AG09309 (cell line): ENCODE measurements at regions not wholly inside any gene's neighbourhood (a gene's known extent, or its start where the extent isn't known, plus 50 kb on each side); places are given as distances from the start of the nearest gene placed in this dataset.

Experiments
- DNase-seq: peaks from one replicate; pipeline ENCODE4 v3.0.0-alpha.2; 2010; ENCODE audit warnings: low read depth
- H3K4me3 ChIP-seq: 2 replicates; pipeline ENCODE4 v1.5.1; 2011; ENCODE audit warnings: mild to moderate bottlenecking, low read depth, low read length, moderate library complexity; ENCODE audit not compliant: control insufficient read depth
- TF ChIP-seq, protein P1 (sequence below): IDR thresholded peaks from 2 replicates; pipeline ENCODE4 v1.5.1; 2011; ENCODE audit warnings: mild to moderate bottlenecking, low read depth, low read length, inconsistent platforms; ENCODE audit not compliant: insufficient read depth, control insufficient read depth; ENCODE audit errors: missing control alignments

DNA sequence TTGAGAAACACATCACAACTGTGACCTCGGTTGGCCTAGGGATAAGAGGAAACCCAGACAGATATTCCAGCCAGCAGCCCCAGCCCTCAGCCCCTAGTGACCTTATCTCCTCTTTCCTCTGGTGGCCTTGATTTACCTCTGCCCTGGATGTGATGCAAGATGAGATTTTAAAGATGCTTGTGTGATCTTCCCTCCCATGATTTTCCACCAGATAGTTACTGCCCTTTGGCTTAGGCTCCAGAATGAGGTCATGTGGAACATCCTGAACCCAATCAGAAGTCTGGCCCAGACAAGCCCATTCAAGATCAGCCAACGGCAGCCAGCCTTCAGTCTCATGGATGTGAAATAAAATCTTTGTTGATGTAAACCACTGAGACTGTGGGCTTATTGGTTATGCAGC lies 104.0 kb downstream of the BANF2 start:
- H3K4me3 ChIP-seq: no peak overlapping the region
- no peak for DNase-seq
- TF ChIP-seq, protein P1, sequence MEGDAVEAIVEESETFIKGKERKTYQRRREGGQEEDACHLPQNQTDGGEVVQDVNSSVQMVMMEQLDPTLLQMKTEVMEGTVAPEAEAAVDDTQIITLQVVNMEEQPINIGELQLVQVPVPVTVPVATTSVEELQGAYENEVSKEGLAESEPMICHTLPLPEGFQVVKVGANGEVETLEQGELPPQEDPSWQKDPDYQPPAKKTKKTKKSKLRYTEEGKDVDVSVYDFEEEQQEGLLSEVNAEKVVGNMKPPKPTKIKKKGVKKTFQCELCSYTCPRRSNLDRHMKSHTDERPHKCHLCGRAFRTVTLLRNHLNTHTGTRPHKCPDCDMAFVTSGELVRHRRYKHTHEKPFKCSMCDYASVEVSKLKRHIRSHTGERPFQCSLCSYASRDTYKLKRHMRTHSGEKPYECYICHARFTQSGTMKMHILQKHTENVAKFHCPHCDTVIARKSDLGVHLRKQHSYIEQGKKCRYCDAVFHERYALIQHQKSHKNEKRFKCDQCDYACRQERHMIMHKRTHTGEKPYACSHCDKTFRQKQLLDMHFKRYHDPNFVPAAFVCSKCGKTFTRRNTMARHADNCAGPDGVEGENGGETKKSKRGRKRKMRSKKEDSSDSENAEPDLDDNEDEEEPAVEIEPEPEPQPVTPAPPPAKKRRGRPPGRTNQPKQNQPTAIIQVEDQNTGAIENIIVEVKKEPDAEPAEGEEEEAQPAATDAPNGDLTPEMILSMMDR: no peak

DNA sequence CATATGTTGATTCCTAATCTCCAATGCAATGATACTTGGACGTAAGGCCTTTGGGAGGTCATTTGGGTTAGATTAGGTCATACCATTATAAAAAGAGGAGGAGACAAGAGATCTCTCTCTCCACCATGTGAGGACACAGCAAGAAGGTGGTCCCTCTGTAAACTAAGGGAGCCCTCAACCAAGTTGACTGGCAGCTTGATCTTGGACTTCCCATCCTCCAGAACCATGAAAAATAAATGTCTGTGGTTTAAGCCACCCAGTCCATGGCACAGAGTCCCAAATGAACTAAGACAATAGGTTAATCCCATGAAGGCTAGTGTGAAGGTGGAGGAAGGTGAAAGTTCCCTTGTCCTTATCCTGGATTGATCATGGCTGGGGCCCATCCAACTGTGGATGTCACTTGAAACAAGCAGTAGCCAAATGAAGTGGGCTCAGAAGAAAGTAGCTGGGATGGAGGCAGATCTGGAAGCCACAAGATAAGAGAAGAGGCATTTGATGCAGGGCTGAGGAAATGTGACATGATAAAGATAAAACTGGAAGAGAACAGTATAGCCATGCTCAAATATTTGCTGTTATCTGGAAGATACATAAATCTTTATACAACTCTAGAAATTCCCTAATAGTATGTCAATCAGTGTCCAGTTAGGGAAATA lies 99.9 kb downstream of the BANF2 start:
- no peak for DNase-seq
- no peak overlapping the region for H3K4me3 ChIP-seq
- TF ChIP-seq, protein P1: no peak

DNA sequence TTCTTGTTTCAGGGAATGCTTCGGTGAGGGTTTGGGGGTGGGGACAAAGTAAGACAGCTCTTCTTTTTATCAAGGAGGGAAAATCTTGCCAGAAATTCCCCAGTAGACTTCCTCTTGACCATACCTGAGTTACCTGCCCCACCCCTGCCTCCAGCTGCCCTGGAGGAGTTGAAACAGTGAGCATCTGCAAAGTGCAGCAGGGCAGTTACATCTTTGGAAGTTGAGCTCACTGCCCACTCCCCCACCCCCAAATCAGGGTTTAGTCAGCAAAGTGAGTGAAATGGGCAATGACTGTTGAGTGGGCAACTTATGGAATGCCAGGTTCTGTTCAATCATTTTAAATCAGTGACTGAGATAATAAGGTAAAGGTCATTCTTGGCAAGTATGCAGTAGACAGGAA lies 98.8 kb downstream of the BANF2 start:
- no peak for DNase-seq
- TF ChIP-seq, protein P1: no peak

DNA sequence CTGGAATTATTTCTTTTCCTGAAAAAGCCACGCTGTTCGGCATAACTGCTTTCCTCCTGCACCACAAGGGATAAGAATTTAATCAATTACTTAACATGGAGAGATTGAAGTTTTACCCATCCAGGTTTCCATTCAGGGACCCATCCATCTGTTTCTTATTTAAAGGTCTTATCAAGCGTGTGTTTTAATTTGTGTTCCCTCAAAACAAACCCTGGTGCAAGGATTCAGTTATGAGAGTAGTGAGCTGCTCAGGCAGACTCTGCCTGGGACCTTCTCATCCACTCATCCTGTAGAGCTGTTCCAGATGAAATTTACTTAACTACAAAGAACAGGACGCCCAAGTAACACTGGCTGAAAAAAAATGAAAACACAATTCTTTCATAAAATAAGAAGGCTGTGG lies 97.8 kb downstream of the BANF2 start:
- TF ChIP-seq, protein P1: no peak
- H3K4me3 ChIP-seq: no peak overlapping the region

More for the DNA sequence above, 98.8 kb downstream of the BANF2 start:
- no peak overlapping the region for H3K4me3 ChIP-seq

DNA sequence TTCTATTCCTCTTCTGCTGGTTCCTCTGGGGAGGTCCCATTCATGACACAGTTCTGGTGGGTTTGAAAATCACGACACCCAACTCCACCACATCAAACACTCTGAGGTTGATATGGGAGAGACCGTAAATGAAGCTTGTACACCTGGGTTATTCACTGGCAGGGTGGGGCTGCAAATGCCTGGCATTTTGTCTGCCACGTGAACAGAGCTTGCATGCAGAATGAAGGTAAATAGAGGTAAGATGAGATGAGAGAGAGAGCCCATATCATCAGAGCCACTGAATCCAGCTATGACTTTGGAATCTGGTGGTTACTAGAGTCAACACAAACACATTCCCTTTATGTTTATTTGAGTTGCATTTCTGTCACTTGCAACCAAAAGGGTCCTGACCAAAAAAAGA lies 97.4 kb downstream of the BANF2 start:
- TF ChIP-seq, protein P1: no peak
- H3K4me3 ChIP-seq: no peak overlapping the region
- DNase-seq: no peak

More for the DNA sequence above, 97.8 kb downstream of the BANF2 start:
- DNase-seq: no peak

GRCh38 chr20:17796091-17796563 lies 96.4 kb downstream of the BANF2 start:
- H3K4me3 ChIP-seq: no peak overlapping the region
- TF ChIP-seq, protein P1: no peak
- peak; percentile 59 for DNase-seq

DNA sequence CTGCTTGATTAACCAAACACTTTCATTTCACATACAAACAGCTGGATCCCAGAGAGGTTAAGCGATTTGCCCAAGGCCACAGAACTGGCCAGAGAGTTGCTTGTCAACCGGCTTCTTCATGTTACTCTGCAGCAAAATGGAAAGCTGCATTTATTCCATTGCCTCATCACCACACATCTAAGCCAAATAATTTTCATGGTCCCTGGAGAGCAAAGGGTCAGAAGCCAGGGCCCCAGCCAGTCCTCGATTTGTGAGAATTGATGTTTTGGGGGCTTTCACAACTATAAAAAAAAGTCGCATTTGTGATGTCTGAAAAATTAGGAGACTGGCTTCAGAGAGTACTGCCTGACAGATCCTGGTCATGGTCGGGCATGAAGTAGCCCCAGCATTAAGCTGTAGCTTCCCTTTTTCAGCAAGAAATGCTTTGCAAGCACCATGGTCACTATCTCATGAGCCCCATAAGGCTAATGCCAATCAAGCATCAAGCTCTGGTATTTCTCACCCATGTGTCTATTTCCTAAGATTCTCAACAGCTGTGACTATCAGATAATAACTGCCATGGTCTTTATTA lies 95.8 kb downstream of the BANF2 start:
- DNase-seq: no peak
- TF ChIP-seq, protein P1: no peak
- H3K4me3 ChIP-seq: no peak overlapping the region
